Activated CD8-positive, alpha-beta memory T cell treated with anti-CD3 and anti-CD28 coated beads for 4 hours (primary cell): ENCODE measurements at regions not wholly inside any gene's neighbourhood (a gene's known extent, or its start where the extent isn't known, plus 50 kb on each side); places are given as distances from the start of the nearest gene placed in this dataset.
"Not testable (repeated sequence)": the region's sequence is repeated elsewhere in the genome, so short reads cannot be mapped to it uniquely, and the experiment has no call there.

Source experiments
- DNase-seq, 2 donors: peaks; one replicate each; pipeline ENCODE4 v3.0.0-alpha.2; 2020; ENCODE audit warnings: low read depth in 2 of 2

DNA sequence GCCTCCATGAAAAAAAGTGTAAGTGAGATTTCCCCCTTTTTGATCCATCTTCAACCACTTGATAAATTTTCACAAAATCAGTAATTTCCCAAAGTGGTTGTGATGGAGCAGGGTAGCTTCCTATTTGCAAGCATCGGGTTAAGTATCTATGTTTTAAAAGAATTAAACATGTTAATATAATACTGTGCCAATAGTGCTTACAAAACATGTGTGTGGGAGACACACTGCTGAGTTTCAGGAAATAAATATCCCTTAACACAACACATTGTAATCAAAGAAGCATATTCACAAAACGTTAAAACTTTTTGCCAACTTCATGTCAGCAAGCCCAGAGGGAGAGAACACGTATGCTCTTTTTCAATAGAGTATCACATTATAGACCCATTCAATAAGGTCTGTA, 526.9 kb downstream of the TTLL7 start:
- DNase-seq = not testable (repeated sequence)

DNA sequence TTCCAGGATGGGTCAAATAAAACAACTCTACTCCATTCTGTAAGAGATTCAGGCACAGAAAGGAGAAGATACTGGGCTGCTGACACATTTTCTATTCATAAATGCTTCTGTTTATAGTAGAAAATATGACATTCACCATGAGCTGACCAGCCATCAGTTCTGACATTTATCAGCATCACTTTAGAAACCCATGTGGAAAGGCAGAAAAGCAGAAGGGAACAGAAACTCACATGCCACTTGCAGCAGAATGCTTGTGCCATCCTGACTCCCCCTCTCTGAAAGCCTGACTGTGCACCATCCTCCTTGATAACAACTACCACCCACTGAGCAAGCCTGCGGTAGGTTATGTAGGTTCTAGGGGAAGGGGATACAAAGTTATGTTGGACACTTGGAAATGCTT, 527.7 kb downstream of the TTLL7 start:
- not testable (repeated sequence) for DNase-seq

DNA sequence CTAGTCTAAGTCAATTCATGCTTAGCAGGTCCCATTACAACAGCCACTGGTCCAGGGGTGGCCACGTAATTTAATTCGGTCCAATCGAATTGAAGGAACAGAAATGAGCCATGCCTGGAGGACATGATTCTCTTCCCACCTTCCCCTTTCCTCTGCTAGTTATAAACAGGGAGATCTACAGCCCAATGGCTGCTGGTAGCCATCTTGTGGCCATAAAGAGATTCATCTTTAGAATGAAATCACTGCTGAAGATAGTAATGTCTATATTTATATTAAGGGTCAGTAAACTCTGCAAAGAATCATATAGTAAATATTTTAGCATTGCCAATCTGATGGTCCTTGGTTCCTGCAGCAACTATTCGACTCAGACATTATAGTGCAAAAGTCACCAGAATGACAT, 530.6 kb downstream of the TTLL7 start:
- not testable (repeated sequence) for DNase-seq

DNA sequence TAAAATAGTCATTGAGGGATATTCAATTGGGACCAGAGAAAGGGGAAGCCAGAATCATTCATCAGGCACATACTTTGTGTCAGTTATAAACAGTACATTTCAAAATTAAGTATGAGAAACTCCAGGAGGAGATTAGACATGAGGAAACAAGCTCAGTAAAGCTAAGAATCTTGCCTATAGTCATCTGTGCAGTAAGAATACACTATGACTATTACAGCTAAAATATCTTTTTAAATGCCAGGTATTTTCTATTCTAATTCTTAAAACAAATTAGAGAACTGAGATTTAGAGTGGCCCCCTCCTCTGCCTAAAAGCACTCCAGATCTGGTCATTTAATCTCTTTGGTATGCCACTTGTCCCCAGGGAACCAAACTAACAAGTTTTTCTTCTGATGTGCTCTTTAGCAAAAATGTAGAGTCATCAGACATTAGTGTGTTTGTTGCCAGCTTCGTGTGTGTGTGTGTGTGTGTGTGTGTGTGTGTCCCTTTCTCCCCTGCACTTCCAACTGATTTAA, 541.1 kb downstream of the TTLL7 start:
- DNase-seq = not testable (repeated sequence)

- not testable (repeated sequence) for DNase-seq
Observed at GRCh38 chr1:83457281-83457680, 541.7 kb downstream of the TTLL7 start.

DNA sequence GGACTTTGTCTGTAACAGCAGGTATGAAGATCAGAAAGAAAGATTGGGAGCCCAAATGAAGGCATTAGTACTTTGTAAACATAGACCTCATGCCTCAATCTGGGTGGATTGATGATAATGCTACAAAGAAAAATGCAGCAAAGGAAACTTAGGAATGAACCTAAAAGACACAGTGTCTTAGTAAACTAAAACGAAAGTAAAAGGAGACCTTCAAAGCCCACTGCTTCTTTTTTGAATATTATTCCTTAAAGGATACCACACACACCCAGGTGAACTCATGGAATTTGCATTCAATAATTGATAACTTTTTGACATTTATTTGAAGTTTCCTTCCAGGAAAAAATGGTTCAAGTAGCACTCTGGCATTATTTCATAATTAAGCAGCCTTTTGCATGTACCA, 543.2 kb downstream of the TTLL7 start:
- not testable (repeated sequence) for DNase-seq

DNA sequence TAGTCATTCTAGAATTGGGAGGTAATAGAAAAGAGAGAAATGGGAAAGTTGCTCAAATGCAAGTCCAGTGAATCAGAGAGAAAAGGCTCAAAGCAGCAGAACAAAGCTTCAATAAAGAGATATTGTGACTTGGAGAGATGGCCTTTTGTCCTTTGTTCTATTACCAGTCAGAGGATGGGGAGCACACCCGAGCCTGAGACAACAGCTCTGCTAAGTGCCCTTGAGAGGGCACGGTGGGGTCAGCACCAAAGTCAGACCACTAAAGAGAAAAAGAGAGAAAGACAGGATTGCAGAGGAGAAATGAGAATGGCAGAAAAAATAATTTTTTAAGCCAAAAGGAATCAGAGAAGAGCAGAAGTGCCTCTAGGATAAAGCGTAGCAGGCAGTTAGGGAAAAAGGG, 553.1 kb downstream of the TTLL7 start:
- DNase-seq = not testable (repeated sequence)

DNA sequence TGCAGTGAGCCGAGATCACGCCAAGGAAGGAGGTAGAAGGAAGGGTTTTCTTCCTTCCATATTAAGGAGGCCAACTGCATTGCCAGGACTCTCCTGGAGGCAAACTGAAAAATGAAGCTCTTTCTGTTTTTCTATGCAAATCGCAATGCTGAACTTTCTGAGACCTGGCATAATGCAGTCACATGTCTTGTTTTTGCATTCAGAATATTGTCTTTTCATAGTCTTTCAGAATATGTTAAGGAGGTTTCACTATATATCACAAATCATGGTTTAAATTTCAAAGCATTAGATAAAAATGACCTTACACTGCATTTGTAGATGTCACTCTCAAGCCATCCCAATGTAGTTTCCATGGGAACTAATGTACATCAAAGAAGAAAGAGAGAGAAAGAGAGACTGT, 556.5 kb downstream of the TTLL7 start:
- not testable (repeated sequence) for DNase-seq

GRCh38 chr1:83440586-83440985, 558.3 kb downstream of the TTLL7 start:
- DNase-seq = not testable (repeated sequence)

DNA sequence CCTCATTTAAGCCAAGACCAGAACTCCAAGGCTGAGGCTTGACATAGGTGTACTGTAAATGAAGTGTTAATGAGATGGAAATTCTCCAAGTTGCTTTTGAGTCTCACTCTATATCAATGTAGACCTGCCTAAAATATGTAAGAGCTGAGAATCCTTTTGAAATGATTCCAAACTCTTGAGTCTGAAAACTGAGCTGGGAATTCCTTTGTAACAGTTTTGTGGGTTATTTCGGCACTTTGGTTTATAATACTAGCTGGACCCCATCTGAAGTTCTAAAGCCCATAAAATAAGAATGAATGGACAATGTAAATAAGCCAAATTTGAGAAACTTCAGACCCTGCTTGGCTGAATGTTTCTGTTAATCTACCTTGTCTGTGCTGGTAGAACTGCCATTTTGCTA, 558.9 kb downstream of the TTLL7 start:
- not testable (repeated sequence) for DNase-seq

DNA sequence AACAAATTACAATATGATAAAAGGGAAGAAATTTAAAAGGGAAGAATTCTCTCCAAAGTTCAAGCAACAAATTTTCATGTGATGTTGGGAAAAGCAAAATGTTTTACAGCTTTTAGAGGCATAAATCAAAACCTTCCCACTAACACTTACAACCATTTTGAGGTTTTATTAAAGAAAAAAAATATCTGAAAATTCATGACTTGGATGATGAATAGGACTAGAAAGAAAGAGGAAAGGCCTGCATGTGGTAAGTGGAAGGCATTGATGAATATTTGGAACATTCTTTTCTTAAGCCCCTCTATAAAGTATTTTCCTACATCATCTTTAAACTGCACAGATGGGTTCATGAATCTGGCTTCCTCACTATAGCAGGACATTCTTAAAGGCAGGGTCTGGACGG, 560.6 kb downstream of the TTLL7 start:
- DNase-seq = not testable (repeated sequence)

GRCh38 chr1:83435336-83435735, 563.6 kb downstream of the TTLL7 start:
- DNase-seq = not testable (repeated sequence)

- DNase-seq = not testable (repeated sequence)
Observed at GRCh38 chr1:83427566-83427965, 571.4 kb downstream of the TTLL7 start.

DNA sequence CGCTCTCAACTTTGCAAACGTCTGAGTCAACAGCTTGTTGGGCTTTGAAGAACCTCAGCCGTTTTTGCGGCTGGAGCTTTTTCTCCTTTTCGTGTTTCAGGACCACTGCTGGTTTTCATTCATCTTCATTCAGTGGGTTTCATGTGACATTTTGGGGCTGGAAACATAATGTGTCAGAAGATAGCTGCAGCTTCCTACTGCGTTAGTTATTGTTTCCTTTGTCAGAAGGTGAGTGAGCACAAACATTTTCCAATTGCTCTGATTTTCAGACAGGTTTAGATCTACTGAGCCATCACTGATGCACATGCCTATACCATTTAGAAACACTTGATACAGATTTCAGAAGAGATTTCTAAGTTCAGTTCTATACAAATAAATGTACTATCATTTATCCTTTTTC, 575.5 kb downstream of the TTLL7 start:
- not testable (repeated sequence) for DNase-seq

GRCh38 chr1:83418558-83418957, 580.4 kb downstream of the TTLL7 start:
- no peak for DNase-seq

- not testable (repeated sequence) for DNase-seq
Observed at GRCh38 chr1:83413839-83414107, 585.2 kb downstream of the TTLL7 start.

GRCh38 chr1:83410746-83411413, 588.1 kb downstream of the TTLL7 start:
- not testable (repeated sequence) for DNase-seq

DNA sequence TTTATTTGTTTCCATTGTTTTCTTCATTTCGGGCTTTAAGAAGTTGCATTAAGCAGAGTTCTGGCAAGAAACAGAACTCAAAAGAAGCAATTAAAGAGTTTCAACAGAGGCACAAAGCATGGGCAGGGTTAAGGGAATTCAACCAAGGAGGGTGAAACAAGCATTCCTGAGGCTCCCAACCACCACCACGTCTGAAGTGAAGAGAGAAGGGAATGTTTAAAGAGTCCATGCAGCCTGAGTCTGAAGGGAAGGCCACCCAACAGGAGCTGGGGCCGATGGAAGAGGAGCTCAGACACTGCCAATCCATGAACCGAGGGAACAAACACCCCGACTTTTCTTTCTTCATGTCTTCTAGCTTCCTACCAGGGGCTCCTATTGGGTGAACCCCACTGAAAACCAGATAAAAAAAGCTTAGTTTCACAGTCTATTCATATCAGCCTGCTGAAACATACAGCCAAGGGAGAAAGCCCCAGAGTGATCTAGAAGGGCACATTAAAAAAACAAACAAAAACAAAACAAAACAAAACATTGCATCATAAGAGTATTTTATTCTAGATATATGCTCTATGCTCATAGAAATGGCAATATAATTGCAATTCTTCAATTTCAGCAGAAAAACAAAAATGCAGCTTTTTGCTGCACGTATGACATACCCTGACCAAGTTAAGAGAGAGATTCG, 592.1 kb downstream of the TTLL7 start:
- DNase-seq = not testable (repeated sequence)

DNA sequence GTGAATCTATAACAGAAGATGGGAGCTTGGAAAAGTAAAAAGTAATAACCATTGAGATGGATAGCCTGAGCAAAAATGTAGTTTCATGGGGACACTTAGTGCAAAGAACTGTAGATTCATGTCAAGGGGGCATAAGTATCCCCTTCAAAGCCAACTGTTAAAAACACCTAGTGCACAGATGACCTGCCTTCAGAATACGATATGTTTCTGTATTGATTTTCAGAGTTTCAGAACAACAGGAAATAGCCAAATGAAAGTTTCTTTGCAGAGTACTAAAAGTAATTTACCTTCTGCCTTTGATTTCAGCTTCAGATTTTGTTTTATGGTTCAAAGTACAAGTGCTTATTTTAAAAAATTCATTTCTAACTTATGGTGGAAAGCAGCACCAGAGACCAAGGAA, 593.1 kb downstream of the TTLL7 start:
- not testable (repeated sequence) for DNase-seq

DNA sequence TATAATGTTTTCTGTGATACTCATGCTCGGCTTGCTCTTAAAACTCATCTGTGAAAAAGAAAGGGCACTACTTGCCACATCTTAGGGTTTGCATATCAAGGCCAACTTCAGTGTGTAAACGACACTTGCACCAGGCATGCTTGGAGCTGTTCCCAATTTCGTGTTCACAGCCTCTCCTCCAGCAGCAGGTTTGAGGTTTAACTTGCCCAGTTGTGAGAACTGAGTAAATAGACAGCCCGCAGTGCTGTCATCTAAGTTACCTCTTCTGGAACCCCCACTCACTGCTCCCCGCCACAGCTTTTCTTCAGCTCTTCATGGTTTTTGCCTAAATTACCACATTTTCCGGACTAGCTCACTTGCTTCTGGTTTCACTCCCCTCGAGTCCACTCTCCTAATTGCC, 595.4 kb downstream of the TTLL7 start:
- DNase-seq = not testable (repeated sequence)

GRCh38 chr1:83401146-83401545, 597.8 kb downstream of the TTLL7 start:
- not testable (repeated sequence) for DNase-seq

- DNase-seq = not testable (repeated sequence)
Observed at GRCh38 chr1:83400173-83400572, 598.8 kb downstream of the TTLL7 start.

- not testable (repeated sequence) for DNase-seq
Observed at GRCh38 chr1:83398125-83398524, 600.8 kb downstream of the TTLL7 start.
